ENCODE measurements at regions not wholly inside any gene's neighbourhood (a gene's known extent, or its start where the extent isn't known, plus 50 kb on each side); places are given as distances from the start of the nearest gene placed in this dataset.

GRCh38 chr20:57941604-57942381, 232.0 kb upstream of the PMEPA1 start:
- 87% methylated on average over 15 of the region's 16 CpGs for WGBS (ENCODE audit: insufficient coverage)
- ATAC-seq = no peak
- no peak for DNase-seq
- Mint-ChIP-seq H3K4me3 (no peak overlapping the region), H3K27me3 (ENCODE audit: low read depth in 2 of 2) (peaks cover 8% of the 10 kb centered on the region in 2 donors), H3K4me1 (peaks cover 0 to 15% of the 10 kb centered on the region in 2 donors), H3K9me3 (no peaks in the 10 kb centered on the region), H3K36me3 (no peaks in the 10 kb centered on the region), H3K27ac (no peak overlapping the region)
- Histone ChIP-seq H3K4me3 (ENCODE audit: low read length) (no peak overlapping the region), H3K27ac (ENCODE audit: low read length) (no peak overlapping the region), H3K4me1 (ENCODE audit: control insufficient read depth, insufficient read depth, low read length) (no peaks in the 10 kb centered on the region), H3K27me3 (ENCODE audit: control insufficient read depth, insufficient read depth, low read length) (no peaks in the 10 kb centered on the region), H3K36me3 (ENCODE audit: control insufficient read depth, insufficient read depth, low read length) (no peaks in the 10 kb centered on the region), H3K9me3 (ENCODE audit: control insufficient read depth, insufficient read depth, low read length) (no peaks in the 10 kb centered on the region)
- TF ChIP-seq CTCF (IDR thresholded peaks at IDR 0.05) = no peak
- intact Hi-C loops (cut with micrococcal nuclease) = no loop called here

DNA sequence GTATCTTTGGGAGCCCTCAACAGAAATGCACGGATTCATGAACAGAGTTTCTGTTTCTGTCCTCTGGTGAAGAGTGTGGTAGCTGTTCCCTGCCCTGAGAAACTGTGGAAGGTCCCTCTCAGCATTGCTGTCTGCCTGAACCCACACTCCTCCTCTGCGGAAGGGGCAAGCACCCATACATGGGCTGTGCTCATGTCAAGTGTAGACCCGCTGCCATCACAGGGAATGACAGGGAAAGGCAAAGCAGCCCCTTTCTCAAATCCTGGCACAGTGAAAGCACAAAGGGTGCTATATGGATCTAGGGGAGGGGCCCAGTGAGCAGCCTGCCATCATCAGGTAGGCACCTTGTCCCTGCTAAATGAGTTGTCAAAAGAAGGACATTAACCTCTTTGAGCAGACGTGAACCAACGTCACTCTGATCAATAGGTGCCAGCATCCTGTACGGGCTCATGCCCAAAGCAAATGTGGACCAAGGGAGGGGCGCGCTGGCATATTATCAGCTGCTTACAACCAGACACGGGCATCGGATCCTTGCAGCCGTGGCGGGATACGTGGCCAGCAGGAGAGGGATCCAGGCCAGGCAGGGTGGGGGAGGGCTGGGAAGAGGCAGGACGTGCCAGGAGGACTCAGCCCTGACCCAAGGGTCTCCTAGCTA, 231.2 kb upstream of the PMEPA1 start:
- WGBS (ENCODE audit: insufficient coverage) = 91% methylated on average over 14 of the region's 14 CpGs
- Histone ChIP-seq H3K4me1 (ENCODE audit: control insufficient read depth, insufficient read depth, low read length) (no peaks in the 10 kb centered on the region), H3K36me3 (ENCODE audit: control insufficient read depth, insufficient read depth, low read length) (no peaks in the 10 kb centered on the region), H3K4me3 (ENCODE audit: low read length) (no peak overlapping the region), H3K27ac (ENCODE audit: low read length) (no peak overlapping the region), H3K9me3 (ENCODE audit: control insufficient read depth, insufficient read depth, low read length) (no peaks in the 10 kb centered on the region), H3K27me3 (ENCODE audit: control insufficient read depth, insufficient read depth, low read length) (no peaks in the 10 kb centered on the region)
- no peak overlapping the region for H3K27ac Mint-ChIP-seq
- H3K36me3 Mint-ChIP-seq = no peaks in the 10 kb centered on the region
- H3K4me3 Mint-ChIP-seq = no peak overlapping the region
- no peak for ATAC-seq
- no peaks in the 10 kb centered on the region for H3K9me3 Mint-ChIP-seq
- no peak for DNase-seq
- intact Hi-C loops (cut with micrococcal nuclease) = no loop called here
- no peak for TF ChIP-seq CTCF (IDR thresholded peaks at IDR 0.05)
- peaks cover 8% of the 10 kb centered on the region in 2 donors for H3K27me3 Mint-ChIP-seq (ENCODE audit: low read depth in 2 of 2)
- peaks cover 0 to 15% of the 10 kb centered on the region in 2 donors for H3K4me1 Mint-ChIP-seq

GRCh38 chr20:57940376-57940775, 230.6 kb upstream of the PMEPA1 start:
- intact Hi-C loops (cut with micrococcal nuclease) = no loop called here
- H3K9me3 Mint-ChIP-seq = no peaks in the 10 kb centered on the region
- Histone ChIP-seq H3K4me3 (ENCODE audit: low read length) (no peak overlapping the region), H3K27me3 (ENCODE audit: control insufficient read depth, insufficient read depth, low read length) (no peaks in the 10 kb centered on the region), H3K4me1 (ENCODE audit: control insufficient read depth, insufficient read depth, low read length) (no peaks in the 10 kb centered on the region), H3K36me3 (ENCODE audit: control insufficient read depth, insufficient read depth, low read length) (no peaks in the 10 kb centered on the region), H3K9me3 (ENCODE audit: control insufficient read depth, insufficient read depth, low read length) (no peaks in the 10 kb centered on the region), H3K27ac (ENCODE audit: low read length) (no peak overlapping the region)
- WGBS (ENCODE audit: insufficient coverage) = 93% methylated on average over 1 of the region's 4 CpGs
- H3K36me3 Mint-ChIP-seq = no peaks in the 10 kb centered on the region
- peaks cover 0 to 15% of the 10 kb centered on the region in 2 donors for H3K4me1 Mint-ChIP-seq
- peaks cover 8% of the 10 kb centered on the region in 2 donors for H3K27me3 Mint-ChIP-seq (ENCODE audit: low read depth in 2 of 2)
- no peak for TF ChIP-seq CTCF (IDR thresholded peaks at IDR 0.05)
- ATAC-seq (no peak), DNase-seq (no peak)
- no peak overlapping the region for H3K4me3 Mint-ChIP-seq
- H3K27ac Mint-ChIP-seq = no peak overlapping the region

All from natural killer cell (primary cell).